RWPE2 (cell line): ENCODE measurements at regions not wholly inside any gene's neighbourhood (a gene's known extent, or its start where the extent isn't known, plus 50 kb on each side); places are given as distances from the start of the nearest gene placed in this dataset.

Source experiments
- ATAC-seq: fragments of 200-7000 bp; cut with Tn5 transposase; 3 replicates; pipeline ENCODE4 v1.9.1; 2021; ENCODE audit warnings: low read depth
- DNase-seq: peaks from one replicate; pipeline ENCODE4 v3.0.0-alpha.2; 2020; ENCODE audit warnings: low spot score
- H3K27ac ChIP-seq: fragments of 450-650 bp; 2 replicates; pipeline ENCODE4 v1.5.1; 2017; ENCODE audit warnings: mild to moderate bottlenecking; ENCODE audit not compliant: poor library complexity, severe bottlenecking
- H3K27me3 ChIP-seq: fragments of 250-450 bp; sonication (Bioruptor Pico); 2 replicates; pipeline ENCODE4 v1.5.1; 2021; ENCODE audit warnings: mild to moderate bottlenecking, moderate library complexity; ENCODE audit not compliant: insufficient read depth, poor library complexity, severe bottlenecking
- H3K36me3 ChIP-seq: fragments of 250-450 bp; sonication (Bioruptor Pico); 2 replicates; pipeline ENCODE4 v1.5.1; 2020; ENCODE audit warnings: low read depth, mild to moderate bottlenecking, moderate library complexity
- H3K4me1 ChIP-seq: fragments of 250-450 bp; sonication (Bioruptor Pico); 2 replicates; pipeline ENCODE4 v1.5.1; 2021; ENCODE audit warnings: mild to moderate bottlenecking, moderate library complexity; ENCODE audit not compliant: insufficient read depth, poor library complexity, severe bottlenecking
- H3K4me3 ChIP-seq: fragments of 250-450 bp; sonication (Bioruptor Pico); 2 replicates; pipeline ENCODE4 v1.5.1; 2021; ENCODE audit warnings: mild to moderate bottlenecking, moderate library complexity; ENCODE audit not compliant: severe bottlenecking
- H3K9me3 ChIP-seq: fragments of 250-450 bp; sonication (Bioruptor Pico); 2 replicates; pipeline ENCODE4 v1.5.1; 2021; ENCODE audit warnings: mild to moderate bottlenecking, moderate library complexity; ENCODE audit not compliant: severe bottlenecking
- TF ChIP-seq, protein P1 (sequence below): fragments of 450-650 bp; IDR thresholded peaks from one replicate; pipeline ENCODE4 v1.5.1; 2017; ENCODE audit warnings: mild to moderate bottlenecking, moderate library complexity; ENCODE audit not compliant: poor library complexity, severe bottlenecking

DNA sequence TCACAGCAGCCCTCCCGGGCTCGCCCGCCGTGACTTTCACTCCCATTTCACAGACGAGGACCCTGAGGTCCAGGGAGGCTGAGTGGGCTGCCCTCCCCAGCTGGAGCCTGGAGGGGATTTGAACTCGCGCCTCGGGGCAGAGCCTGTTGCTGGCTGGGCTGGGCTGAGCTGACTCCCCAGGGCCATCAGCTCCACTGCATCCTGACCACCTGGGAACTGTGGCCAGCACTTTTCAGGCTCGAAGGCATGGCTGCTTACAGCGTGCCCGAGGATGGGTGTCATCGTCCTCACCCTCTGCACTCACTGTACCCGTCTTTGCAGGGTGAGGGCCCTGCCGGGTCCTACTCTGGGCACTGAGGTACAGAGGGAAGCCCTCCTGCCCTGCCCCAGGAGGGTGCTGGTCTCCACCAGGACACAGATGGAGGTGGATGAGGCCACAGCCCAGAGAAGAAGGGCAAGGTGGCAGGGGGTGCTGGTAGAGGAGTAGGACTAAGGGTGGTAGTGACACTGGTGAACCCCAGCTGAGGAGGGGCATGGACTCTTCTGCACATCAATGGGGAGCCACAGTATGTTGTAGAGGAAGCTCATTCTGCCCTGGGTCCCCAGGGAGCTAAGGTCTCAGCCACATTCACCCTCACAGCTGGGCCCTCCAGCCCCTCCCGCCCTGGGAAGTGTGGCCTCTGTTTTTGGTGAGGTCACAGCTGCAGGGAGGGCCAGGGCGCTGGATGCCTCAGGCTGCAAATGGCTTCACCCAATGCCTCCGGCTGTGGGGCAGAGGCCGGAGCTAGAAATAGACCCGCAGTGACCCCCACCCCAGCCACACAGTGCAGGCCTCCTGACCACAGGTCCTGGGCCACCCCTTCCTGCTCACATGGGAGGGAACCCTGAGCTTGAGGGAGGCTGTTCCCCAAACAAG, 365.1 kb upstream of the SFSWAP start:
- no peak overlapping the region for H3K27ac ChIP-seq
- ATAC-seq (no peak), DNase-seq (no peak)
- no peaks in the 10 kb centered on the region for H3K36me3 ChIP-seq
- no peaks in the 10 kb centered on the region for H3K27me3 ChIP-seq
- H3K9me3 ChIP-seq = no peaks in the 10 kb centered on the region
- TF ChIP-seq, protein P1, sequence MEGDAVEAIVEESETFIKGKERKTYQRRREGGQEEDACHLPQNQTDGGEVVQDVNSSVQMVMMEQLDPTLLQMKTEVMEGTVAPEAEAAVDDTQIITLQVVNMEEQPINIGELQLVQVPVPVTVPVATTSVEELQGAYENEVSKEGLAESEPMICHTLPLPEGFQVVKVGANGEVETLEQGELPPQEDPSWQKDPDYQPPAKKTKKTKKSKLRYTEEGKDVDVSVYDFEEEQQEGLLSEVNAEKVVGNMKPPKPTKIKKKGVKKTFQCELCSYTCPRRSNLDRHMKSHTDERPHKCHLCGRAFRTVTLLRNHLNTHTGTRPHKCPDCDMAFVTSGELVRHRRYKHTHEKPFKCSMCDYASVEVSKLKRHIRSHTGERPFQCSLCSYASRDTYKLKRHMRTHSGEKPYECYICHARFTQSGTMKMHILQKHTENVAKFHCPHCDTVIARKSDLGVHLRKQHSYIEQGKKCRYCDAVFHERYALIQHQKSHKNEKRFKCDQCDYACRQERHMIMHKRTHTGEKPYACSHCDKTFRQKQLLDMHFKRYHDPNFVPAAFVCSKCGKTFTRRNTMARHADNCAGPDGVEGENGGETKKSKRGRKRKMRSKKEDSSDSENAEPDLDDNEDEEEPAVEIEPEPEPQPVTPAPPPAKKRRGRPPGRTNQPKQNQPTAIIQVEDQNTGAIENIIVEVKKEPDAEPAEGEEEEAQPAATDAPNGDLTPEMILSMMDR = no peak
- H3K4me3 ChIP-seq = no peak overlapping the region
- H3K4me1 ChIP-seq = no peaks in the 10 kb centered on the region

DNA sequence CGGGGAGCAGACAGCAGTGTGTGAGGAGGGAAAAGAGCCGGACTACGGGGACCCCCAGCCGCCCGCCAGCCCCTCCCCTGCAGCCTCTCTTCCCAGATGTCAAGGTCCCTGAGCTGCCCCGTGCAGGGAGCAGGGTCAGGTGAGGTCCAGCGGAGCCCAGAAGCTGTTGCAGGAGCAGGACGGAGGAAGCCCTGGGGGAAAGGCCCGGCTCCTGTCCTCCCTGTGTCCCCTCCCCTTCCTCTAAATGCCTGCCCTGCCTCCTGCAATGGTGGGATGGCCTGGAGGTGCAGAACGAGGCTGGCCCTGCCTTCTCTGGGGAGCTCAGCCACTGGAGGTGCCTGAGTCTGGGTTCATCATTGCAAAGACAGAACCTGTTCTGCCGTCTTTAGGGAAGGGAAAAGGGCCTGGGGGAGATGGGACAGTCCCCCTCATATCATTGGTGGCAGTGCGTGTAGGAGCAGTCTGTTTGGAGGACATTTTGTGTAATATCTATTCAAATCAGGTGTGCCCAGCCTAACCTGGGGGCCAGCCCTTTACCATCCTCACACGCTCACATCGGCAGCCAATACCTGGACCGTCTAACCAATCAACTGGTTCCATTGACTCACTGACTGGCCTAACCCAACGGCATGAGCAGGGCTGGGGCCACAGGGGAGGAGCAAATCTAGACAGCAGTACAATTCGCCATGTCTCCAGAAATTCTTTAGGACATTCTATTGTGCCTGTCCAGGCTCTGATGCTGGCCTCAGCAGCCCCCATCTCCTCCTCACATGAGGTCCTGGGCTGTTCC, 364.1 kb upstream of the SFSWAP start:
- no peak overlapping the region for H3K4me3 ChIP-seq
- H3K27me3 ChIP-seq = no peaks in the 10 kb centered on the region
- DNase-seq = no peak
- TF ChIP-seq, protein P1 = no peak
- H3K27ac ChIP-seq = no peak overlapping the region
- H3K9me3 ChIP-seq = no peaks in the 10 kb centered on the region
- H3K4me1 ChIP-seq = no peaks in the 10 kb centered on the region
- ATAC-seq = no peak
- H3K36me3 ChIP-seq = no peaks in the 10 kb centered on the region

- H3K4me3 ChIP-seq = no peak overlapping the region
- TF ChIP-seq, protein P1 = no peak
- DNase-seq (no peak), ATAC-seq (no peak)
- no peak overlapping the region for H3K27ac ChIP-seq
- H3K36me3 ChIP-seq = no peaks in the 10 kb centered on the region
- no peaks in the 10 kb centered on the region for H3K27me3 ChIP-seq
- no peaks in the 10 kb centered on the region for H3K9me3 ChIP-seq
- H3K4me1 ChIP-seq = no peaks in the 10 kb centered on the region
These were observed 363.6 kb upstream of the SFSWAP start for GRCh38 chr12:131347345-131347714.

- Histone ChIP-seq H3K27me3 (no peaks in the 10 kb centered on the region), H3K27ac (no peak overlapping the region), H3K9me3 (no peaks in the 10 kb centered on the region), H3K36me3 (no peaks in the 10 kb centered on the region), H3K4me1 (no peaks in the 10 kb centered on the region), H3K4me3 (no peak overlapping the region)
- DNase-seq (no peak), ATAC-seq (no peak)
- TF ChIP-seq, protein P1 = no peak
These were observed 363.2 kb upstream of the SFSWAP start for GRCh38 chr12:131347732-131348131.
